GM12872 (cell line): ENCODE measurements at regions not wholly inside any gene's neighbourhood (a gene's known extent, or its start where the extent isn't known, plus 50 kb on each side); places are given as distances from the start of the nearest gene placed in this dataset.

Experiments used
- TF ChIP-seq, protein P1 (sequence below): IDR thresholded peaks from 3 replicates; pipeline ENCODE4 v1.5.1; 2011; ENCODE audit warnings: low read depth, mild to moderate bottlenecking, low read length, moderate library complexity; ENCODE audit not compliant: insufficient read depth

DNA sequence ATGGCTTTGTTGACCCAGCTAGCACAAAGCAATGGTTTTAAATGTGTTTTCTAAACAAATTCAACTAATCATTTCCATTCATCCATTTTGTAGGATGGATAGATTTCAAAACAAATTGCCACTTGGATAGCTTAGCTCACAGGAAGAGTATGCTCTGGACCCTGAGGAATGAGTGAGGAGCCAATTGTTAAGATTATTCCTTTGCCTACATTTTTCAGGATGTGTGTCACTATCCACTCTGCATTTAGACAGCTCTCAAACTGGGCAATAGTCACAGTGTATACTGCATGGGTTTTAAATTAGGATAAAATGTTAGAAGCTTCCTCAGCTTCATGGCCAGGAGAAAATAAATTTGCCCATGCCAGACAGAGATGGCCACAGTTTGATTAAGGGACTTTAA lies 605.6 kb upstream of the TEX47 start:
- TF ChIP-seq, protein P1, sequence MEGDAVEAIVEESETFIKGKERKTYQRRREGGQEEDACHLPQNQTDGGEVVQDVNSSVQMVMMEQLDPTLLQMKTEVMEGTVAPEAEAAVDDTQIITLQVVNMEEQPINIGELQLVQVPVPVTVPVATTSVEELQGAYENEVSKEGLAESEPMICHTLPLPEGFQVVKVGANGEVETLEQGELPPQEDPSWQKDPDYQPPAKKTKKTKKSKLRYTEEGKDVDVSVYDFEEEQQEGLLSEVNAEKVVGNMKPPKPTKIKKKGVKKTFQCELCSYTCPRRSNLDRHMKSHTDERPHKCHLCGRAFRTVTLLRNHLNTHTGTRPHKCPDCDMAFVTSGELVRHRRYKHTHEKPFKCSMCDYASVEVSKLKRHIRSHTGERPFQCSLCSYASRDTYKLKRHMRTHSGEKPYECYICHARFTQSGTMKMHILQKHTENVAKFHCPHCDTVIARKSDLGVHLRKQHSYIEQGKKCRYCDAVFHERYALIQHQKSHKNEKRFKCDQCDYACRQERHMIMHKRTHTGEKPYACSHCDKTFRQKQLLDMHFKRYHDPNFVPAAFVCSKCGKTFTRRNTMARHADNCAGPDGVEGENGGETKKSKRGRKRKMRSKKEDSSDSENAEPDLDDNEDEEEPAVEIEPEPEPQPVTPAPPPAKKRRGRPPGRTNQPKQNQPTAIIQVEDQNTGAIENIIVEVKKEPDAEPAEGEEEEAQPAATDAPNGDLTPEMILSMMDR: no peak

DNA sequence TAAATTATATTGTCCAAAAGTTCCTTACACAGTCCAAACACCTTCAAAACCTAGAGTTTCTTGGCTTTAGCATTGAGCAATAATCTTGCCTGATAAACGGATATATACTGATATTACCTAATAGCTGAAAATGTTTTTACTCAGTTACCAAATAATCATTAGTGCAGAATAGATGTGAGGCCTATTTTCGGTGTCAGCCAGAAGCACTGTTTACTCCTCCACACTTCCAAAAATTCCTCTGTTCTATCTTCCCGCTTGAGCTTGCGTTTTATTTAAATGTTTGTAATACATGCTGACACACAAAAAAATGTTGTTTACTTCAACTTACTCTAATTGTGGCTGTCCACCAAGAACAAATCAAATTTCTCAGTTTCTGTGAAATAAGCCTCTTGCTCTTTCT lies 606.2 kb upstream of the TEX47 start:
- TF ChIP-seq, protein P1: no peak

DNA sequence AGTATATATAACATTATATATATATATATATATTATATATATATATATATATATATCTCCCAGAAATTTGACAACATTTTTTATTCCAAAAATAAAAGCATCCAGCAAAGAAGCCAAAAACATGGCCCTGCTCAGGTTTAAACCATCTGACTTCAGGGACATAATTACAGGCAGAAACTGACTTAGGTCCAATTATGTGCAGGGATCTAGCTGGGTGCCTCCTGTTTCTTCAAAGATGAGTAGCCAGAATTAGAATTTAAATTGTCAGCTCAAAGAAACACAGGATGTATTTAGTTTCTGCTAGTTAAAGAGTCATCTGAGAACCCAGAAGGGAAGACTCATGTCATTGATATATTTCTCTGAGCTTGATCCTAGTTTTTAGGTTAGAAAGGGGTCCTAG lies 656.4 kb upstream of the TEX47 start:
- TF ChIP-seq, protein P1: no peak

DNA sequence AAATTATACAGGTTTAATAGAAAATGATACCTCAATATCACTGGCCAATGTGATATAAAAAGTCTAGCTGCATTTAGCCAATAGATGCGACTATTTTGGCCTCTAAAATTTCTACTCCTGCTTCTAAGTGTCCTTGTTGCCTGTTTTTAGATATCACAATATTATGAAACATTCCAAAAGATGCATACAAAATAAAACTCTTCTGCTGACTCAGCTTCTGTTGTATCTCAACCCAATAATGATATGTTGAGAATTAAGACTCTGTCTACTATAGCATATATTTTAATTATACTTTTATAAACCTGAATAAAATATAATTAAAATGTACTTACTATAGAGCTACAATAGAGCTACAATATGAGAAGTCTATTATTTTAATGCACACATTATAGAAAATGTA lies 661.0 kb upstream of the TEX47 start:
- TF ChIP-seq, protein P1: no peak

DNA sequence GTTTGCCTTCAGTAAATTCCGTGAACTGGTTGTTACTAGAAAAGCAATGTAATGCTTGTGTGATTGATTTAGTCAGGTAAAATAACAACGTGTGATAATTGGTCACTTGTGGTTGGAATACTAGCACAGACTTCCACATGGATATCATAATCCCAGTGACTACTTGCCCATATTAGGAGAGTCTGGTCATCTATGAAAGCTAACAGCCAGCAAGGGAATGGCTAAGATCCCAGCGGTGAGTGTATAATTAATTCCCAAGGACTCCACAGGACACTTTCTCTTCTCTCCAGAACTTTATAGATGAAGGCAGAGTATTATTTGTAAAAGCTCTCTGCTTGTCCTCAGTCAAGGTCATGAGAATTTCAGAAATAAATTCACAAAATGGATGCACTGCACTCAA lies 662.6 kb upstream of the TEX47 start:
- TF ChIP-seq, protein P1: no peak

DNA sequence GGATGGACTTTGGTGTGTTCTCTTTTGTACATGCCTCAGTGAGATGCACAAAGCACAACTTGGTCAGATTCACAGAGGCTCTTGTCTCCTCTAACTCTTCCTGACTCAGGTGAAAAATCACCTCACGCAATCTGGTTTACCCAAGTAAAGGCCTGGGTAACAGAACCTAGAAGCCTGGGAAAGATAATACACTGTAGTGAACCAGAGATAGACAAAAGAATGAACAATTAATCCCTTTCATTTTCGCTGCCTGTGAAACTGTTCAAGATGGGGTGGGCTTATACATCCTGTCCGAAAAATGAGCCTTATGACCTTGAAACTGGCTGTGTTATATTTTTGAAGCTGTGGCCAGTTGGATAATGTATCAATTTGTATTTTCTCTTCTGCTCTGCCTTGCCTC lies 678.9 kb upstream of the TEX47 start:
- TF ChIP-seq, protein P1: no peak

DNA sequence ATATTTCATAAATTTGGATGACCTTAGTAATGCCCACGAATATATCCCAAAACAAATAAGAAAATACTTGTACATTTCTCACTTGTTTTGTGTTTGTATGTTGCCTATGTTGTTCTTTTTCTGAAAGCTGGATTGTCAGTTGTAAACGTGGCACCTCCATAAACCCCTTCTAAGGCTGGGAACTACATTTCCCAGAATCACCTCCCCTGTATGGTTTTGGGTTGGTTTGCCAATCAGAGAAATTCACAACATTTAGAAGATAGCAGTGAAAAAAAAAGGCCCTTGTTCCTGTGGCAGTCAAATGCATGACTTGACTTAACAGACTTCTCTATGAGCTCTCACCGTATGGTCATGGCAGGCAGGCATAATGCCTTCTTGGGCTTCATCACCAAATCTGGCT lies 676.3 kb upstream of the STEAP1 start:
- TF ChIP-seq, protein P1: no peak

DNA sequence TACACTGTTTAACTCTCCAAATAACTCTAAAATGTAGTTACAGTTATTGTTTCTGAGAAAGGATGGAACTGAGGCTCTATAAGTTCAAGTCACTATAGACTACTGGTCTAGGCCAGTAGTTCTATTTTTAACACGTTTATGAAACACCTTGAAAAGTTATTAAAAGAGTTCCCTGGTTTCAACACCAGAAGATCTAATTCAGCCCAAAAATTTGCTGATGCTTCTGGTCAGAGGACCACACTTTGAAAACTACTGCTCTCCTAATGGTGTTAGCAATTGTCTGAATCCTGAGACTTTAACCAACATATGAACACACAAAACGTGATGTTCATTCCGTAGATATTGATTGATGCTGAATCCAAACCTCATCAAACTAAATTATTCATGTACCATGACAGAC lies 658.6 kb upstream of the STEAP1 start:
- TF ChIP-seq, protein P1: no peak
